ENCODE measurements at regions not wholly inside any gene's neighbourhood (a gene's known extent, or its start where the extent isn't known, plus 50 kb on each side); places are given as distances from the start of the nearest gene placed in this dataset.

DNA sequence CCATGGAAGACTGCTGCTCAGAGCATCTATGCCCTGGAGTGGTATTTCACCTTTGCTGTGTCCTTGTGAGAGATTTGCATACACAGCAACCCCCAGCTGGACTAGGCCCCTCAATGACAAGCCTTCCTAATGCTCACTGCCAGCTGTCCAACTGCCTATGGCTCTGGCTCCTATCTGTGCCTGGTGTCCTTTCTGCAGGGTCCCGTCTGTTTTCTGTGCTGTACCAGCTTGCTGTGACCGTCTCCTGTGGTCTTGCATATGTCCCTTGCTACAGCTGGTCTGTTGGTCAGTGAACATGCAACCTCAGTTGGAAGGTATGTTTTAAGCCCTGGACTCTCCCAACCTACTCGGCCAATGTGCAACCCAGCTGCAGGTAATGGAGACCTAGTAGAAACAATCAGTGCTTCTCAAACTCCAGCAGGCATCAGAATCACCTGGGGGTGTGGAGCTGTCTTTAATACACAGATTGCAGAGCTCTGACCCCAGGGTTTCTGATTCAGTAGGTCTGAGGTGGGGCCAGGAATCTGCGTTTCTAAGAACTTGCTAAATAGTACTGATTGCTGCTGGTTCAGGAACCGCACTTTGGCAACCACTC, 306.4 kb upstream of the ZNF32 start:
- Histone ChIP-seq H3K14ac (ENCODE audit: insufficient read length) (no peak overlapping the region), H3K4me2 (ENCODE audit: insufficient read depth in 1 of 2, low read depth in 2 of 2, low read length in 2 of 2) (no peak overlapping the region), H2BK12ac (ENCODE audit: low read depth, low read length) (no peak overlapping the region), H3K9me3 (ENCODE audit: insufficient read depth in 2 of 2, low read depth in 1 of 2, low read length in 1 of 2) (0 out of 4 replicates have a peak, but pooled peaks cover 0 to 2% of the 10 kb centered on the region in 2 experiments), H3K79me1 (ENCODE audit: low read depth, low read length) (no peaks in the 10 kb centered on the region), H4K20me1 (replicated peaks in 1 of 2; ENCODE audit: control insufficient read depth in 1 of 2, insufficient read depth in 2 of 2, low read length in 2 of 2) (no peaks in the 10 kb centered on the region), H2BK20ac (ENCODE audit: low read length) (no peak overlapping the region), H3K23me2 (ENCODE audit: low read depth, low read length) (no peaks in the 10 kb centered on the region), H2BK120ac (replicated peaks; ENCODE audit: low read depth, low read length) (no peak overlapping the region), H4K8ac (ENCODE audit: extremely low read depth, insufficient read depth, low read length) (no peak overlapping the region), H3K4ac (replicated peaks; ENCODE audit: insufficient read length, low read depth, low read length) (no peak overlapping the region), H3K56ac (replicated peaks; ENCODE audit: insufficient read length, low read depth, low read length) (no peak overlapping the region), H3K27me3 (replicated peaks in 1 of 4; ENCODE audit: control insufficient read depth in 3 of 4, extremely low read depth in 1 of 4, insufficient read depth in 3 of 4, low read length in 3 of 4) (no peaks in the 10 kb centered on the region), H2BK15ac (ENCODE audit: low read length) (no peak overlapping the region), H3K9ac (replicated peaks in 1 of 4; ENCODE audit: extremely low read depth in 1 of 4, low read depth in 3 of 4, low read length in 3 of 4) (no peak overlapping the region), H3K79me2 (ENCODE audit: control insufficient read depth in 1 of 2, insufficient read depth in 2 of 2, low read length in 2 of 2) (no peaks in the 10 kb centered on the region), H4K5ac (ENCODE audit: insufficient read length, low read depth, low read length) (no peak overlapping the region), H2AK5ac (ENCODE audit: low read depth, low read length) (no peak overlapping the region), H4K91ac (replicated peaks; ENCODE audit: insufficient read length, low read length) (no peak overlapping the region), H2AFZ (ENCODE audit: low read length) (no peak overlapping the region), H3K4me1 (replicated peaks in 1 of 4; ENCODE audit: control insufficient read depth in 3 of 4, insufficient read depth in 4 of 4, low read length in 3 of 4) (no peaks in the 10 kb centered on the region; a peak in 1 of 7 replicates), H3K4me3 (ENCODE audit: extremely low read depth in 1 of 4, insufficient read depth in 2 of 4, low read depth in 3 of 4, low read length in 4 of 4) (no peak overlapping the region), H2BK5ac (ENCODE audit: low read depth, low read length) (no peak overlapping the region), H3K27ac (ENCODE audit: low read depth, low read length) (no peak overlapping the region), H3K18ac (ENCODE audit: extremely low read depth, low read length) (no peak overlapping the region), H3K36me3 (ENCODE audit: control insufficient read depth in 2 of 4, insufficient read depth in 4 of 4, low read length in 3 of 4) (no peaks in the 10 kb centered on the region), H3K23ac (ENCODE audit: insufficient read length) (no peak overlapping the region)
- DNase-seq (ENCODE audit: low read depth in 1 of 2, low spot score in 2 of 2) (no peak), FAIRE-seq (no peak)
- CTCF ChIA-PET (ENCODE audit: partially characterized antibody) = interaction anchor here (0.7 kb wide), 1 partner anchor 70 kb away, joined by 3 read pairs; no protein-coding TSS in a partner anchor
- 86% methylated on average over 5 of the region's 5 CpGs; no CpG with 5 or more reads in 1 of the 2 experiments for WGBS, 2 experiments (ENCODE audit: extremely low coverage in 1 of 2, insufficient coverage in 1 of 2, insufficient read length in 1 of 2, insufficient replicate concordance in 2 of 2, low coverage in 1 of 2, low lambda C conversion rate in 2 of 2, missing lambda C conversion rate in 1 of 2)
- POLR2A ChIA-PET (ENCODE audit: partially characterized antibody) = no interaction called here
- TF ChIP-seq, protein P1, sequence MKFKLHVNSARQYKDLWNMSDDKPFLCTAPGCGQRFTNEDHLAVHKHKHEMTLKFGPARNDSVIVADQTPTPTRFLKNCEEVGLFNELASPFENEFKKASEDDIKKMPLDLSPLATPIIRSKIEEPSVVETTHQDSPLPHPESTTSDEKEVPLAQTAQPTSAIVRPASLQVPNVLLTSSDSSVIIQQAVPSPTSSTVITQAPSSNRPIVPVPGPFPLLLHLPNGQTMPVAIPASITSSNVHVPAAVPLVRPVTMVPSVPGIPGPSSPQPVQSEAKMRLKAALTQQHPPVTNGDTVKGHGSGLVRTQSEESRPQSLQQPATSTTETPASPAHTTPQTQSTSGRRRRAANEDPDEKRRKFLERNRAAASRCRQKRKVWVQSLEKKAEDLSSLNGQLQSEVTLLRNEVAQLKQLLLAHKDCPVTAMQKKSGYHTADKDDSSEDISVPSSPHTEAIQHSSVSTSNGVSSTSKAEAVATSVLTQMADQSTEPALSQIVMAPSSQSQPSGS (IDR thresholded peaks at IDR 0.05; ENCODE audit: low read length) = no peak
- no peak for TF ChIP-seq NANOG (IDR thresholded peaks at IDR 0.05; ENCODE audit: insufficient read depth, low read depth, low read length, poor library complexity, severe bottlenecking)
- TF ChIP-seq CTBP2 (IDR thresholded peaks at IDR 0.05; ENCODE audit: borderline replicate concordance, insufficient read depth, insufficient read length, low read length) = no peak
- no peak for TF ChIP-seq KDM1A (IDR thresholded peaks at IDR 0.05; ENCODE audit: borderline replicate concordance, low read length)
- TF ChIP-seq CHD2 (IDR thresholded peaks at IDR 0.05; ENCODE audit: low read length) = no peak
- no peak for TF ChIP-seq RNF2 (IDR thresholded peaks at IDR 0.05; ENCODE audit: borderline replicate concordance, low read depth, low read length, missing control alignments, poor library complexity, severe bottlenecking)
- no peak for TF ChIP-seq EGR1 (IDR thresholded peaks at IDR 0.05; ENCODE audit: borderline replicate concordance, low read depth, low read length)
- no peak for TF ChIP-seq RXRA (IDR thresholded peaks at IDR 0.05; ENCODE audit: insufficient read depth, low read depth, low read length)
- TF ChIP-seq RAD21 (IDR thresholded peaks at IDR 0.05 in 1 of 2, conservative IDR thresholded peaks at IDR 0.05 in 1 of 2; ENCODE audit: low read depth in 2 of 2, low read length in 2 of 2) = no peak
- TF ChIP-seq HDAC2 (IDR thresholded peaks at IDR 0.05; ENCODE audit: borderline replicate concordance in 1 of 2, low read depth in 2 of 2, low read length in 2 of 2) = no peak

All from H1 (cell line).